ENCODE measurements at regions not wholly inside any gene's neighbourhood (a gene's known extent, or its start where the extent isn't known, plus 50 kb on each side); places are given as distances from the start of the nearest gene placed in this dataset.

- no peak for DNase-seq (ENCODE audit: low spot score)
These were observed 527.6 kb upstream of the MEX3C start for GRCh38 chr18:51724790-51725721.

GRCh38 chr18:51726614-51727013 lies 529.1 kb upstream of the MEX3C start:
- no peak for DNase-seq (ENCODE audit: low spot score)

- DNase-seq (ENCODE audit: low spot score), result no peak
These were observed 530.3 kb upstream of the MEX3C start for GRCh38 chr18:51727780-51728179.

GRCh38 chr18:51731070-51731469 lies 533.6 kb upstream of the MEX3C start:
- no peak for DNase-seq (ENCODE audit: low spot score)

- DNase-seq (ENCODE audit: low spot score), result no peak
These were observed 537.1 kb upstream of the MEX3C start for GRCh38 chr18:51734576-51734975.

GRCh38 chr18:51739044-51739666 lies 541.7 kb upstream of the MEX3C start:
- no peak for DNase-seq (ENCODE audit: low spot score)

- no peak for DNase-seq (ENCODE audit: low spot score)
These were observed 554.4 kb upstream of the MEX3C start for GRCh38 chr18:51751901-51752300.

GRCh38 chr18:51753365-51754057 lies 556.0 kb upstream of the MEX3C start:
- no peak for DNase-seq (ENCODE audit: low spot score)

GRCh38 chr18:51754566-51754965 lies 557.1 kb upstream of the MEX3C start:
- DNase-seq (ENCODE audit: low spot score), result no peak

GRCh38 chr18:51757255-51757924 lies 559.9 kb upstream of the MEX3C start:
- no peak for DNase-seq (ENCODE audit: low spot score)

- no peak for DNase-seq (ENCODE audit: low spot score)
These were observed 564.9 kb upstream of the MEX3C start for GRCh38 chr18:51762373-51762772.

GRCh38 chr18:51765606-51766360 lies 568.3 kb upstream of the MEX3C start:
- DNase-seq (ENCODE audit: low spot score), result no peak

- DNase-seq (ENCODE audit: low spot score), result no peak
These were observed 569.8 kb upstream of the MEX3C start for GRCh38 chr18:51767293-51767692.

- no peak for DNase-seq (ENCODE audit: low spot score)
These were observed 561.9 kb upstream of the DCC start for GRCh38 chr18:51778115-51778514.

- DNase-seq (ENCODE audit: low spot score), result no peak
These were observed 550.1 kb upstream of the DCC start for GRCh38 chr18:51789871-51790270.

GRCh38 chr18:51801514-51801913 lies 538.5 kb upstream of the DCC start:
- no peak for DNase-seq (ENCODE audit: low spot score)

- no peak for DNase-seq (ENCODE audit: low spot score)
These were observed 537.2 kb upstream of the DCC start for GRCh38 chr18:51802569-51803428.

GRCh38 chr18:51807336-51807735 lies 532.7 kb upstream of the DCC start:
- no peak for DNase-seq (ENCODE audit: low spot score)

- DNase-seq (ENCODE audit: low spot score), result no peak
These were observed 528.1 kb upstream of the DCC start for GRCh38 chr18:51811883-51812282.

GRCh38 chr18:51813740-51814139 lies 526.3 kb upstream of the DCC start:
- no peak for DNase-seq (ENCODE audit: low spot score)

GRCh38 chr18:51821610-51822009 lies 518.4 kb upstream of the DCC start:
- no peak for DNase-seq (ENCODE audit: low spot score)

All from SW480 (cell line).